ENCODE measurements at regions not wholly inside any gene's neighbourhood (a gene's known extent, or its start where the extent isn't known, plus 50 kb on each side); places are given as distances from the start of the nearest gene placed in this dataset.

GRCh38 chr22:49564054-49564453 is 263.6 kb downstream of the BRD1 start:
- Histone ChIP-seq H3K27ac (ENCODE audit: low read depth, low read length) (no peak overlapping the region), H3K4me3 (replicated peaks in 1 of 2; ENCODE audit: low read depth in 1 of 2, low read length in 2 of 2) (no peak overlapping the region), H4K20me1 (ENCODE audit: insufficient read depth) (no peaks in the 10 kb centered on the region), H2AFZ (ENCODE audit: low read depth, low read length, poor library complexity, severe bottlenecking) (no peak overlapping the region), H3K4me1 (ENCODE audit: control insufficient read depth in 1 of 2, insufficient read depth in 2 of 2, low read length in 2 of 2) (no peaks in the 10 kb centered on the region), H3K36me3 (ENCODE audit: control insufficient read depth in 1 of 2, insufficient read depth in 2 of 2, low read length in 2 of 2) (no peaks in the 10 kb centered on the region), H3K9ac (ENCODE audit: low read length) (no peak overlapping the region), H3K4me2 (ENCODE audit: low read length) (no peak overlapping the region), H3K27me3 (ENCODE audit: insufficient read depth, low read length) (peaks cover 7% of the 10 kb centered on the region; the same call in 1 of the 2 replicates), H3K9me2 (ENCODE audit: insufficient read depth) (no peaks in the 10 kb centered on the region), H3K79me2 (ENCODE audit: insufficient read depth, low read length) (peaks cover 28% of the 10 kb centered on the region; the same call in 1 of the 2 replicates), H3K9me3 (ENCODE audit: control insufficient read depth in 1 of 2, insufficient read depth in 1 of 2, low read depth in 1 of 2, low read length in 2 of 2) (no peaks in the 10 kb centered on the region)
- BruUV-seq (replicated peaks) = no TSS peak
- intact Hi-C loops (cut with micrococcal nuclease) = no loop called here
- TF ChIP-seq REST (IDR thresholded peaks at IDR 0.05; ENCODE audit: low read depth) (no peak), MAX (IDR thresholded peaks at IDR 0.05) (no peak), EZH2phosphoT487 (IDR thresholded peaks at IDR 0.05; ENCODE audit: borderline replicate concordance) (no peak), EGR1 (IDR thresholded peaks at IDR 0.05; ENCODE audit: low read depth) (no peak), POLR2A (IDR thresholded peaks at IDR 0.05; ENCODE audit: borderline replicate concordance, extremely low read depth, insufficient read depth, insufficient read length) (no peak), EZH2 (IDR thresholded peaks at IDR 0.05) (no peak), JUND (IDR thresholded peaks at IDR 0.05) (no peak), SRF (IDR thresholded peaks at IDR 0.05; ENCODE audit: low read depth) (no peak), RAD21 (IDR thresholded peaks at IDR 0.05; ENCODE audit: low read depth) (no peak), CBX3 (IDR thresholded peaks at IDR 0.05; ENCODE audit: low read depth) (no peak), ELF1 (IDR thresholded peaks at IDR 0.05; ENCODE audit: borderline replicate concordance, low read depth) (no peak), ZFX (IDR thresholded peaks at IDR 0.05) (no peak), ZNF274 (IDR thresholded peaks at IDR 0.05; ENCODE audit: low read depth, low read length) (no peak)
- POLR2A ChIA-PET = no interaction called here
- CTCF ChIA-PET = no interaction called here
- ATAC-seq (no peak), DNase-seq (ENCODE audit: low read depth, low spot score) (no peak)
- RAD21 ChIA-PET (ENCODE audit: low non-redundant PET in 1 of 2, low total read pairs in 2 of 2, uncharacterized antibody in 2 of 2, unreplicated experiment in 2 of 2) = no interaction called here
